ENCODE measurements at regions not wholly inside any gene's neighbourhood (a gene's known extent, or its start where the extent isn't known, plus 50 kb on each side); places are given as distances from the start of the nearest gene placed in this dataset.

- peaks cover 22% of the 10 kb centered on the region for H3K4me1 ChIP-seq (ENCODE audit: insufficient read depth, low read length)
- no peak overlapping the region for H3K27ac ChIP-seq (ENCODE audit: low read length)
- H3K4me3 ChIP-seq (ENCODE audit: low read length), result no peak overlapping the region
- no peak overlapping the region for H3K9ac ChIP-seq (ENCODE audit: low read depth, low read length)
- H3K27me3 ChIP-seq (ENCODE audit: insufficient read depth, low read length), result no peaks in the 10 kb centered on the region
- H3K9me3 ChIP-seq (ENCODE audit: insufficient read depth, low read depth, low read length), result no peaks in the 10 kb centered on the region
- no peaks in the 10 kb centered on the region for H3K36me3 ChIP-seq (ENCODE audit: insufficient read depth, low read depth, low read length)
Measured at GRCh38 chr21:25369524-25370300, 237.6 kb downstream of the MRPL39 start.

GRCh38 chr21:25368531-25368930 lies 238.8 kb downstream of the MRPL39 start:
- Histone ChIP-seq H3K27ac (ENCODE audit: low read length) (no peak overlapping the region), H3K9me3 (ENCODE audit: insufficient read depth, low read depth, low read length) (no peaks in the 10 kb centered on the region), H3K4me1 (ENCODE audit: insufficient read depth, low read length) (peaks cover 15% of the 10 kb centered on the region), H3K27me3 (ENCODE audit: insufficient read depth, low read length) (no peaks in the 10 kb centered on the region), H3K9ac (ENCODE audit: low read depth, low read length) (no peak overlapping the region), H3K4me3 (ENCODE audit: low read length) (no peak overlapping the region), H3K36me3 (ENCODE audit: insufficient read depth, low read depth, low read length) (no peaks in the 10 kb centered on the region)

GRCh38 chr21:25366116-25366515 lies 241.2 kb downstream of the MRPL39 start:
- H3K9ac ChIP-seq (ENCODE audit: low read depth, low read length), result no peak overlapping the region
- H3K27ac ChIP-seq (ENCODE audit: low read length), result no peak overlapping the region
- H3K9me3 ChIP-seq (ENCODE audit: insufficient read depth, low read depth, low read length), result no peaks in the 10 kb centered on the region
- no peaks in the 10 kb centered on the region for H3K27me3 ChIP-seq (ENCODE audit: insufficient read depth, low read length)
- no peaks in the 10 kb centered on the region for H3K36me3 ChIP-seq (ENCODE audit: insufficient read depth, low read depth, low read length)
- no peak overlapping the region for H3K4me3 ChIP-seq (ENCODE audit: low read length)
- no peaks in the 10 kb centered on the region for H3K4me1 ChIP-seq (ENCODE audit: insufficient read depth, low read length)

- Histone ChIP-seq H3K9me3 (ENCODE audit: insufficient read depth, low read depth, low read length) (no peaks in the 10 kb centered on the region), H3K27ac (ENCODE audit: low read length) (no peak overlapping the region), H3K36me3 (ENCODE audit: insufficient read depth, low read depth, low read length) (no peaks in the 10 kb centered on the region), H3K4me3 (ENCODE audit: low read length) (no peak overlapping the region), H3K4me1 (ENCODE audit: insufficient read depth, low read length) (no peaks in the 10 kb centered on the region), H3K9ac (ENCODE audit: low read depth, low read length) (no peak overlapping the region), H3K27me3 (ENCODE audit: insufficient read depth, low read length) (no peaks in the 10 kb centered on the region)
Measured at GRCh38 chr21:25362375-25363267, 244.7 kb downstream of the MRPL39 start.

- no peak overlapping the region for H3K9ac ChIP-seq (ENCODE audit: low read depth, low read length)
- no peaks in the 10 kb centered on the region for H3K36me3 ChIP-seq (ENCODE audit: insufficient read depth, low read depth, low read length)
- H3K4me3 ChIP-seq (ENCODE audit: low read length), result no peak overlapping the region
- H3K27ac ChIP-seq (ENCODE audit: low read length), result no peak overlapping the region
- no peaks in the 10 kb centered on the region for H3K9me3 ChIP-seq (ENCODE audit: insufficient read depth, low read depth, low read length)
- no peaks in the 10 kb centered on the region for H3K4me1 ChIP-seq (ENCODE audit: insufficient read depth, low read length)
- no peaks in the 10 kb centered on the region for H3K27me3 ChIP-seq (ENCODE audit: insufficient read depth, low read length)
Measured at GRCh38 chr21:25361765-25362164, 245.5 kb downstream of the MRPL39 start.

GRCh38 chr21:25361097-25361496 lies 246.2 kb downstream of the MRPL39 start:
- H3K36me3 ChIP-seq (ENCODE audit: insufficient read depth, low read depth, low read length), result no peaks in the 10 kb centered on the region
- no peak overlapping the region for H3K27ac ChIP-seq (ENCODE audit: low read length)
- no peaks in the 10 kb centered on the region for H3K4me1 ChIP-seq (ENCODE audit: insufficient read depth, low read length)
- H3K27me3 ChIP-seq (ENCODE audit: insufficient read depth, low read length), result no peaks in the 10 kb centered on the region
- no peak overlapping the region for H3K9ac ChIP-seq (ENCODE audit: low read depth, low read length)
- H3K9me3 ChIP-seq (ENCODE audit: insufficient read depth, low read depth, low read length), result no peaks in the 10 kb centered on the region
- H3K4me3 ChIP-seq (ENCODE audit: low read length), result no peak overlapping the region

- Histone ChIP-seq H3K9ac (ENCODE audit: low read depth, low read length) (no peak overlapping the region), H3K4me1 (ENCODE audit: insufficient read depth, low read length) (no peaks in the 10 kb centered on the region), H3K27ac (ENCODE audit: low read length) (no peak overlapping the region), H3K4me3 (ENCODE audit: low read length) (no peak overlapping the region), H3K9me3 (ENCODE audit: insufficient read depth, low read depth, low read length) (no peaks in the 10 kb centered on the region), H3K27me3 (ENCODE audit: insufficient read depth, low read length) (no peaks in the 10 kb centered on the region), H3K36me3 (ENCODE audit: insufficient read depth, low read depth, low read length) (no peaks in the 10 kb centered on the region)
Measured at GRCh38 chr21:25360593-25360992, 246.7 kb downstream of the MRPL39 start.

- H3K36me3 ChIP-seq (ENCODE audit: insufficient read depth, low read depth, low read length), result no peaks in the 10 kb centered on the region
- no peaks in the 10 kb centered on the region for H3K4me1 ChIP-seq (ENCODE audit: insufficient read depth, low read length)
- H3K9ac ChIP-seq (ENCODE audit: low read depth, low read length), result no peak overlapping the region
- H3K9me3 ChIP-seq (ENCODE audit: insufficient read depth, low read depth, low read length), result no peaks in the 10 kb centered on the region
- H3K27me3 ChIP-seq (ENCODE audit: insufficient read depth, low read length), result no peaks in the 10 kb centered on the region
- no peak overlapping the region for H3K4me3 ChIP-seq (ENCODE audit: low read length)
- H3K27ac ChIP-seq (ENCODE audit: low read length), result no peak overlapping the region
Measured at GRCh38 chr21:25359724-25360123, 247.6 kb downstream of the MRPL39 start.

GRCh38 chr21:25350056-25350455 lies 257.2 kb downstream of the MRPL39 start:
- Histone ChIP-seq H3K27me3 (ENCODE audit: insufficient read depth, low read length) (no peaks in the 10 kb centered on the region), H3K27ac (ENCODE audit: low read length) (no peak overlapping the region), H3K9me3 (ENCODE audit: insufficient read depth, low read depth, low read length) (no peaks in the 10 kb centered on the region), H3K36me3 (ENCODE audit: insufficient read depth, low read depth, low read length) (no peaks in the 10 kb centered on the region), H3K4me3 (ENCODE audit: low read length) (no peak overlapping the region), H3K9ac (ENCODE audit: low read depth, low read length) (no peak overlapping the region), H3K4me1 (ENCODE audit: insufficient read depth, low read length) (no peaks in the 10 kb centered on the region)

- Histone ChIP-seq H3K4me1 (ENCODE audit: insufficient read depth, low read length) (peaks cover 17% of the 10 kb centered on the region; the same call in 1 of the 2 replicates), H3K4me3 (ENCODE audit: low read length) (no peak overlapping the region), H3K27me3 (ENCODE audit: insufficient read depth, low read length) (no peaks in the 10 kb centered on the region), H3K9me3 (ENCODE audit: insufficient read depth, low read depth, low read length) (no peaks in the 10 kb centered on the region), H3K27ac (ENCODE audit: low read length) (no peak overlapping the region), H3K9ac (ENCODE audit: low read depth, low read length) (no peak overlapping the region), H3K36me3 (ENCODE audit: insufficient read depth, low read depth, low read length) (no peaks in the 10 kb centered on the region)
Measured at GRCh38 chr21:25343774-25344545, 263.3 kb downstream of the MRPL39 start.

GRCh38 chr21:25342816-25343215 lies 264.5 kb downstream of the MRPL39 start:
- H3K4me1 ChIP-seq (ENCODE audit: insufficient read depth, low read length), result peaks cover 29% of the 10 kb centered on the region; the same call in 1 of the 2 replicates
- no peak overlapping the region for H3K9ac ChIP-seq (ENCODE audit: low read depth, low read length)
- H3K9me3 ChIP-seq (ENCODE audit: insufficient read depth, low read depth, low read length), result no peaks in the 10 kb centered on the region
- H3K4me3 ChIP-seq (ENCODE audit: low read length), result no peak overlapping the region
- H3K27ac ChIP-seq (ENCODE audit: low read length), result no peak overlapping the region
- no peaks in the 10 kb centered on the region for H3K36me3 ChIP-seq (ENCODE audit: insufficient read depth, low read depth, low read length)
- no peaks in the 10 kb centered on the region for H3K27me3 ChIP-seq (ENCODE audit: insufficient read depth, low read length)
